Stimulated activated CD8-positive, alpha-beta memory T cell treated with anti-CD3 and anti-CD28 coated beads, Interleukin-4, amount 100 ng/mL, for 24 hours (primary cell): ENCODE measurements at regions not wholly inside any gene's neighbourhood (a gene's known extent, or its start where the extent isn't known, plus 50 kb on each side); places are given as distances from the start of the nearest gene placed in this dataset.
"Not testable (repeated sequence)": the region's sequence is repeated elsewhere in the genome, so short reads cannot be mapped to it uniquely, and the experiment has no call there.

Source experiments
- DNase-seq: peaks from one replicate; pipeline ENCODE4 v3.0.0-alpha.2; 2020; ENCODE audit warnings: low read depth

GRCh38 chr3:18236726-18237125 lies 188.4 kb downstream of the SATB1 start:
- DNase-seq, result no peak

GRCh38 chr3:18234717-18235335 lies 190.3 kb downstream of the SATB1 start:
- no peak for DNase-seq

- no peak for DNase-seq
Observed at GRCh38 chr3:18233987-18234716, 191.0 kb downstream of the SATB1 start.

GRCh38 chr3:18232317-18232716 lies 192.8 kb downstream of the SATB1 start:
- DNase-seq, result no peak

GRCh38 chr3:18228060-18228459 lies 197.1 kb downstream of the SATB1 start:
- no peak for DNase-seq

- no peak for DNase-seq
Observed at GRCh38 chr3:18225709-18226108, 199.4 kb downstream of the SATB1 start.

- DNase-seq, result no peak
Observed at GRCh38 chr3:18224426-18224825, 200.7 kb downstream of the SATB1 start.

- DNase-seq, result no peak
Observed at GRCh38 chr3:18223974-18224373, 201.2 kb downstream of the SATB1 start.

GRCh38 chr3:18223571-18223970 lies 201.6 kb downstream of the SATB1 start:
- DNase-seq, result no peak

GRCh38 chr3:18222686-18223085 lies 202.5 kb downstream of the SATB1 start:
- DNase-seq, result no peak

- no peak for DNase-seq
Observed at GRCh38 chr3:18217507-18218174, 207.5 kb downstream of the SATB1 start.

- no peak for DNase-seq
Observed at GRCh38 chr3:18216996-18217395, 208.1 kb downstream of the SATB1 start.

- DNase-seq, result no peak
Observed at GRCh38 chr3:18215639-18216038, 209.5 kb downstream of the SATB1 start.

- no peak for DNase-seq
Observed at GRCh38 chr3:18211116-18211515, 214.0 kb downstream of the SATB1 start.

GRCh38 chr3:18208856-18209255 lies 216.3 kb downstream of the SATB1 start:
- DNase-seq, result no peak

GRCh38 chr3:18208091-18208490 lies 217.0 kb downstream of the SATB1 start:
- no peak for DNase-seq

- no peak for DNase-seq
Observed at GRCh38 chr3:18207226-18207625, 217.9 kb downstream of the SATB1 start.

- DNase-seq, result not testable (repeated sequence)
Observed at GRCh38 chr3:18205701-18206100, 219.4 kb downstream of the SATB1 start.

GRCh38 chr3:18201315-18201714 lies 223.8 kb downstream of the SATB1 start:
- no peak for DNase-seq

GRCh38 chr3:18199757-18200156 lies 225.4 kb downstream of the SATB1 start:
- DNase-seq, result no peak

- no peak for DNase-seq
Observed at GRCh38 chr3:18195836-18196235, 229.3 kb downstream of the SATB1 start.

- no peak for DNase-seq
Observed at GRCh38 chr3:18194431-18194830, 230.7 kb downstream of the SATB1 start.

- DNase-seq, result no peak
Observed at GRCh38 chr3:18190646-18191045, 234.5 kb downstream of the SATB1 start.
